IMR-90 (cell line): ENCODE measurements at regions not wholly inside any gene's neighbourhood (a gene's known extent, or its start where the extent isn't known, plus 50 kb on each side); places are given as distances from the start of the nearest gene placed in this dataset.

Experiments
- NFE2L2 ChIP-seq: fragments of 150-350 bp; IDR thresholded peaks from 2 replicates; pipeline ENCODE4 v1.6.1; 2016; ENCODE audit warnings: low read depth, mild to moderate bottlenecking, low read length
- POLR2A ChIP-seq: IDR thresholded peaks from 2 replicates; pipeline ENCODE4 v1.6.1; 2012; ENCODE audit warnings: mild to moderate bottlenecking, low read depth, low read length
- TF ChIP-seq, protein P1 (sequence below): conservative IDR thresholded peaks from 2 replicates; pipeline ENCODE4 v1.5.1; 2012; ENCODE audit warnings: mild to moderate bottlenecking, low read depth, low read length, improper control_type of control experiment

DNA sequence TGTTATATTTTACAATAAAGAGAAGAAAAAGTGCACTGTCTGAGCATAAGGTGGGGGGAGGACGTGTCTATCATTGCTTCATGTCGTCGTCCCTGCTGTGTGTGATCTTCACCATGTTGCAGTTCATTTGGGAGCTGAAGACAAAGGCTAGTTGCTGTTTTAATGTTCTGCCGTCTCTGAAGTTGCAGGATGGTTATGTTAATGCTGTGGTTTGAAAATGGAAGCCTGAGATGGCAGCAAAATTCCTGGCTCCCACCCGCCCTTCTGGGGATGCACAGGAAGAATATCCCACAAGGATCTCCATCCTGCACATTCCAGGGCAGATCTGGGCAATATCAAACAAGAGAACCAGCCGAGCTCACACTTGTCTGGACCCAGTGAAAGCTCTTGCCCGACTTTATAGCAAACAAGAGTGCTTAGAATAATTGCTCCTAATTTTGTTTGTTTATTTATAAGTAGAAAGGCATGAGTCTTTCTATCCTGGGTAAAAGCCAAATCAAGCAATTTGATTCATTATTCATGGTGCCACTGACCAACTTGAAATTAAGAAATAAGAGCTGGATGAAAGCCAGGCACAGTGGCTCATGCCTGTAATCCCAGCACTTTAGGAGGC lies 110.3 kb upstream of the ABCC4 start:
- TF ChIP-seq POLR2A (no peak), NFE2L2 (no peak)
- TF ChIP-seq, protein P1, sequence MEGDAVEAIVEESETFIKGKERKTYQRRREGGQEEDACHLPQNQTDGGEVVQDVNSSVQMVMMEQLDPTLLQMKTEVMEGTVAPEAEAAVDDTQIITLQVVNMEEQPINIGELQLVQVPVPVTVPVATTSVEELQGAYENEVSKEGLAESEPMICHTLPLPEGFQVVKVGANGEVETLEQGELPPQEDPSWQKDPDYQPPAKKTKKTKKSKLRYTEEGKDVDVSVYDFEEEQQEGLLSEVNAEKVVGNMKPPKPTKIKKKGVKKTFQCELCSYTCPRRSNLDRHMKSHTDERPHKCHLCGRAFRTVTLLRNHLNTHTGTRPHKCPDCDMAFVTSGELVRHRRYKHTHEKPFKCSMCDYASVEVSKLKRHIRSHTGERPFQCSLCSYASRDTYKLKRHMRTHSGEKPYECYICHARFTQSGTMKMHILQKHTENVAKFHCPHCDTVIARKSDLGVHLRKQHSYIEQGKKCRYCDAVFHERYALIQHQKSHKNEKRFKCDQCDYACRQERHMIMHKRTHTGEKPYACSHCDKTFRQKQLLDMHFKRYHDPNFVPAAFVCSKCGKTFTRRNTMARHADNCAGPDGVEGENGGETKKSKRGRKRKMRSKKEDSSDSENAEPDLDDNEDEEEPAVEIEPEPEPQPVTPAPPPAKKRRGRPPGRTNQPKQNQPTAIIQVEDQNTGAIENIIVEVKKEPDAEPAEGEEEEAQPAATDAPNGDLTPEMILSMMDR: no peak
